Stimulated activated memory B cell treated with anti-CD40 and anti-IgM and Interleukin-4, amounts not matched to agents 10 μg/mL and 1 μg/mL and 100 μg/mL, for 72 hours (primary cell): ENCODE measurements at regions not wholly inside any gene's neighbourhood (a gene's known extent, or its start where the extent isn't known, plus 50 kb on each side); places are given as distances from the start of the nearest gene placed in this dataset.

Experiments used
- ATAC-seq: fragments of 150-1000 bp; cut with Tn5 transposase; 2 replicates; pipeline ENCODE4 v1.10.0; 2021
- H3K27ac Mint-ChIP-seq: one replicate; pipeline ENCODE4 v1.8.0; 2022; ENCODE audit warnings: mild to moderate bottlenecking, mixed read lengths
- H3K27me3 Mint-ChIP-seq: one replicate; pipeline ENCODE4 v1.8.0; 2022; ENCODE audit warnings: mixed read lengths
- H3K36me3 Mint-ChIP-seq: one replicate; pipeline ENCODE4 v1.8.0; 2022; ENCODE audit warnings: mixed read lengths
- H3K4me1 Mint-ChIP-seq: one replicate; pipeline ENCODE4 v1.8.0; 2022; ENCODE audit warnings: mixed read lengths
- H3K4me3 Mint-ChIP-seq: one replicate; pipeline ENCODE4 v1.8.0; 2022; ENCODE audit warnings: mild to moderate bottlenecking, moderate library complexity, mixed read lengths
- H3K9me3 Mint-ChIP-seq: one replicate; pipeline ENCODE4 v1.8.0; 2022; ENCODE audit warnings: mixed read lengths

DNA sequence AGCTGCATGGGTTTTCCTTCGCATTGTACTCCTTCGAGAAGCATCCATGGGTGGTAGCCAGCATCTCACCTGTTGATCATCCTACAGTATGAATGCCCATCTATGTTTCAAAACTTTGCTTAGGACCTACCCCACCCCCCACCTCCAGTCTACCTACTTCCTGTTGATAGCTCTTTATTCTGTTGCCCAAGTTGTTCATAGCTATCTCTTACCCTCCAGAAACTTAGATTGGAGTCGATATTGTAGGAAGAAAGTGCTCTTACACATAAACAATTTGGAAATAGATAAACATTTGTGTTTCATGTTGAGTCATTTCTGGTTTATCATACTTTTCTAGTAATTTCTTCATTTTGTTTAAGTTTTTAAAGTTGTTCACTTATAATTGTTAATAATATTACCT lies 90.1 kb downstream of the FAS start:
- ATAC-seq = no peak
- no peak overlapping the region for H3K4me3 Mint-ChIP-seq
- H3K27ac Mint-ChIP-seq = no peak overlapping the region
- peaks cover 10% of the 10 kb centered on the region for H3K4me1 Mint-ChIP-seq
- no peaks in the 10 kb centered on the region for H3K27me3 Mint-ChIP-seq
- no peaks in the 10 kb centered on the region for H3K36me3 Mint-ChIP-seq
- no peaks in the 10 kb centered on the region for H3K9me3 Mint-ChIP-seq

DNA sequence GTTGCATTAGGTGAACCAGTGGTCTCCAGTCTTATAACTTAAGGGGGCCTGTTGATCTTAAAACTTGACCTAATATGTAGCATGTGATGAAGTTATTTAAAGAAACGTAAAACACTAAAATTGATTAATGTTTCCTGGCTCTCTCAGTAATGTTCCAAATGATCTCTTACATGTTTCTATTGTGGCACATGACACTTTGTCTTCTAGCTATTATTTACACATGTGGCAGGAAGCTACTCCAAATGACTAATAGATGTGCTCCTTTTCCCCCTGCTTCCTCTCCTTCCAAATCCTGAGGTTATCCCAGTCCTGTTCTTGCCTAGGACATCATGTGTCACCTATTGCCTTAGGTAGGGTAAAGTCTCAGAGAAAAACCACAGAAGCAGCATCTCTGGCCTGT lies 89.4 kb downstream of the FAS start:
- Mint-ChIP-seq H3K4me1 (peaks cover 10% of the 10 kb centered on the region), H3K9me3 (no peaks in the 10 kb centered on the region), H3K36me3 (no peaks in the 10 kb centered on the region), H3K27ac (no peak overlapping the region), H3K4me3 (no peak overlapping the region), H3K27me3 (no peaks in the 10 kb centered on the region)
- ATAC-seq = no peak

DNA sequence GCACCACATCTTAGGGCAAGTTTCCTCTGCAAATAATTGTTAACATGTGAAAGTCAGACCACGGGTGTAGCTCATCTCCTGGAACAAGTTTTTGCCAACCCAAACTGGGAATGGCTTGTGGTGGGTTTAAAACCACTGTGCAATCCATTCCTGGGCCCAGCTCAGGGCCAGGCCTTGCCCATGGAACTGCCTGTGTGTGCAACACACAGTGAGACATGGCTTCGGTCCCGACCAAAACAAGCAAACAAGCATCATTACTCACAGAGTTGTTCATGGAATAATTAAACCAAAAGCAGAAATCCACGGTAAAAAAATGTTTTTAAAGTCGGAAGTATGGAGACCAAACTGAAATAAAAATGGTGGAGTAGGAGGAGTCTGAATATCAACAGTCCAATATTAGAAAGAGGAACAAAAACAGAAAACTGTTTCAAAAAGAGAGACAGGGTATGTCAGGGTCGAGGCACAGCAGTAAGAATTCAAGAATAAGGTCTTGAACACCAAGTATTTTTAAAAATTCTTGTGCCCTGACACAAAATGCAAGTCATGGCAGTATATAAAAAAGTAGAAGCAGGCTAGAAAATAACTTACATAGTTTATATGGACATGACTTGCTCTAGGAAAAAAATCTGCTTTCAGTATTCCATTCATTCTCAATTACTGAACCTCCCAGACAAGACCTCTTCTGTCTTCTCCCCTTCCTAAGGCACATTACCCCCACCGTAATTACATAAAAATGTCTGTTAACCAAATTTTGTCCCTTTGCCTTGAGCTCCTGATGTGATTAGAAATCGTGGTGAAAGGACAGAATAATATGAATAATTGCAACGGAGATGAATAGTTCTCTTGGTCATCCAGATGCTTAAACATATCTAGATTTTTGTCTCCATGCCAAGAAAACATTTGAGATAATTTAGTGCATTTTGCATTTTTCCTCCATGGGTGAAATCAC lies 88.4 kb downstream of the FAS start:
- ATAC-seq = no peak
- Mint-ChIP-seq H3K27me3 (no peaks in the 10 kb centered on the region), H3K36me3 (no peaks in the 10 kb centered on the region), H3K4me1 (peaks cover 10% of the 10 kb centered on the region), H3K4me3 (no peak overlapping the region), H3K27ac (no peak overlapping the region), H3K9me3 (no peaks in the 10 kb centered on the region)

DNA sequence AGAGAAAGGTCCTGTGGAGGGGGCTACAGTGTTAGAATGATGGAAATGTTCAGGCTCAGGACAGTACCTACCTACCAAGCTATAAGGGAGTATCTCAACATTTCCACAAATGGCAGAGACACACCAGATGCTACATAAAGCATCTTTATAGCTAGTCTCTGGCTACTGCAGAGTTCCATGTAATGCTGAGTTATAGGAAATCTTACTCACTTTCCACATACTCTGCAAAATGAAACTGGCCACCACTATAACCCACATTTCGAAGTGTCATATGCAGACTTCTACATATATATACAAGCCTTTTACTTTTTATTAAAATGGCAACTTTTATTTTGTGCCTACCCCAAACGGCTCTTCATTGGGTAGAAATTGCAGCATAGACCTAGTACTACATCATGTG lies 85.5 kb downstream of the FAS start:
- no peak overlapping the region for H3K27ac Mint-ChIP-seq
- no peaks in the 10 kb centered on the region for H3K36me3 Mint-ChIP-seq
- H3K9me3 Mint-ChIP-seq = no peaks in the 10 kb centered on the region
- no peak for ATAC-seq
- no peaks in the 10 kb centered on the region for H3K27me3 Mint-ChIP-seq
- H3K4me3 Mint-ChIP-seq = no peak overlapping the region
- peaks cover 10% of the 10 kb centered on the region for H3K4me1 Mint-ChIP-seq

DNA sequence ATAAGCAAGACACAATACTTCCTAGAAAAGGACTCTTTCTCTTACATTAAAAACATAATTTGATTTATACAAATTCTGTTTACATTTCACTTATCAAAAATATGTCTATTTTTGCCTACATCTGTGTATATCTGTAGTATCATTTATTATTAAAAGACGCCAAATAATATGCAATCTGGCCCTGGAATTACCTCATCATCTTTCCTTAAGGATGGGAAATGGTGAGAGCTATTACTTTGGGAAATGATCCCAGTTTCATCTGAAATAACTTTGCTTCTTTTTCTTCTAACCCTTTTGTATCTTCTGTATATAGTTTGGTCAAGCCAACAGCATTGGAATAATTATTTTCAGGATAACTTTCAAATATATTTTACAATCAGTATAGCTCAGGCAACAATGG lies 85.0 kb downstream of the FAS start:
- Mint-ChIP-seq H3K36me3 (no peaks in the 10 kb centered on the region), H3K27ac (no peak overlapping the region)
- ATAC-seq = no peak

DNA sequence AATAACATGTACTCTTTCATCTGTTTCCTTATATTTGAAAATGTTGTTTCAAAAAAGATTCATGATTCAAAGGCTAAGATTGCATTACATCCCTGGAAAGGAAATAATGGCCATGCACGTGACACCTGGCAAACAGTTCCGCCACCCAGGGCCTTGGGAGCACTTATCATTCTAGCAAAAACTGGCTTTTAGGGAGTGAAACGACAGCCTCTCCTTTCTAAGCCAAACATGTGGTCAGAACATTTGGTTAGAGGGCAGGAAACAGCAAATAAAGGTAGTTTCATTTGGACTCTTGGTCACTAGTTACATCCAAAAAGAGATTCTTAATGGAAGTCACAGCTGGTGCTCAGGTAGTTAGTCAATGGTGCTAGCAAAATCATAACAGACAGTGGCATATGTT lies 83.5 kb downstream of the FAS start:
- H3K9me3 Mint-ChIP-seq = no peaks in the 10 kb centered on the region
- no peak overlapping the region for H3K4me3 Mint-ChIP-seq
- no peak overlapping the region for H3K27ac Mint-ChIP-seq
- peaks cover 6% of the 10 kb centered on the region for H3K4me1 Mint-ChIP-seq
- no peaks in the 10 kb centered on the region for H3K36me3 Mint-ChIP-seq
- peaks cover 5% of the 10 kb centered on the region for H3K27me3 Mint-ChIP-seq
- ATAC-seq = no peak

More for the DNA sequence above, 85.0 kb downstream of the FAS start:
- Mint-ChIP-seq H3K27me3 (no peaks in the 10 kb centered on the region), H3K9me3 (no peaks in the 10 kb centered on the region), H3K4me3 (no peak overlapping the region), H3K4me1 (peaks cover 10% of the 10 kb centered on the region)

DNA sequence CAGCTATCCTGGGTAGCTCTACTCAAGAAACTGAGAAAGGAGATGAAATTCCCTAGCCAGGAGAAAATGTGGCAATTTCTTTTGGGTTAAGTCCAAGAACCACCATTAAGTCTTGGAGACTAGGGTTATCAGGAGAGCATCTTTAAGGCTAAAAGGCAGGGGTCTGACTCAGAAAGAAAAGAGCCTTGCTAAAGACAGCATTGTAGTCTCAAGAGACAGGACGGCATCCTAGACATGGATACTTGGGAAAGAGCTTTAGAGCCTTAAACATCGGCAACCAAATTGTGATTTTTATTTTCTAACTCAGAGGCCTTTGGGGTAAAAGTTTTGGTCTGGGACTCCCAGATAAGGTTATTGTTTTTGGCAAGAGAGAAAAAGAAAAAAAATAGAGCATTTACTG lies 83.1 kb downstream of the FAS start:
- H3K9me3 Mint-ChIP-seq = no peaks in the 10 kb centered on the region

DNA sequence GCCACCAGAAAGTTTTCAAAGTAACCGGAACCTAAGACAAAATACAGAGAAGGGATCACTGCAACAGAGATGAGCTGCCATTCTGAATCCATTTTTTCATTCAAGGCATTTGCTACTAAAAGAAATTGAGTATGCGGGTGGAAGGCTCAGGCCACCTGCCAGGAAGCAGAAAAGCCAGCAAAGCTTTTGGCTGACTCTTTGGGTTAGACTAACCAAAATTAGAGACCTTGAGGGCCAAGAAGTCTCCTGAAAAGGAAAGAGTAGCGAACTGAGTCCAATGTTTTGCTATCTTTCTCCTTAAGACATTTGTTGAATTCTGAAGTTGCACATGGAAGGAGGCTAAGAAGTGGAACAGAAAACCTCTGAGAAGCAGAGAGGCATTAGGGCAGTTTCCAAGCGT lies 79.0 kb downstream of the FAS start:
- no peak for ATAC-seq
- Mint-ChIP-seq H3K36me3 (no peaks in the 10 kb centered on the region), H3K27me3 (peaks cover 21% of the 10 kb centered on the region), H3K9me3 (no peaks in the 10 kb centered on the region), H3K27ac (no peak overlapping the region), H3K4me1 (no peaks in the 10 kb centered on the region), H3K4me3 (no peak overlapping the region)

More for the DNA sequence above, 83.1 kb downstream of the FAS start:
- peaks cover 8% of the 10 kb centered on the region for H3K27me3 Mint-ChIP-seq
- H3K27ac Mint-ChIP-seq = no peak overlapping the region
- no peaks in the 10 kb centered on the region for H3K36me3 Mint-ChIP-seq
- no peak overlapping the region for H3K4me3 Mint-ChIP-seq
- ATAC-seq = no peak
- H3K4me1 Mint-ChIP-seq = peaks cover 2% of the 10 kb centered on the region
